GM21619 (cell line): ENCODE measurements at regions not wholly inside any gene's neighbourhood (a gene's known extent, or its start where the extent isn't known, plus 50 kb on each side); places are given as distances from the start of the nearest gene placed in this dataset.

ENCODE experiments used
- ATAC-seq: cut with Tn5 transposase; IDR thresholded peaks from one replicate; pipeline ENCODE4 v1.9.1; 2021; ENCODE audit not compliant: unreplicated experiment

DNA sequence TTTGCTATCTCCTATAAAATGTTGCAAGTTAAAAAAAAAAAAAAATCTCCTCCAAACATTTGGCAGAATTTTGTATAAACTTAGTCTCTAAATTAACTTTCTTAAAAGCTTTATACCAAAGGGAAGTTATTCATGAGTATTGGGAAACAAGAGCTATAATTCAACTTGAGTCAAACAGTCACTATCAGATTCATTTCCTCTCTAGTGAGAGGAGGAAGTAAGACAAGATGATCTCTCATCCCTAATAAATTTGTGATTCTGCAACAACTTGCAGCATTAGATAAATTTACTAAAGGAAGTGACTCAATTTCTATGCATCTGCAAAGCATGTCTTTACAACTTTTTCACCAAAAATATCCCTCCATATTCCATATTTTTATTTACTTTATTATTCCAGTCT is 135.4 kb upstream of the GNPDA2 start:
- ATAC-seq, result no peak

DNA sequence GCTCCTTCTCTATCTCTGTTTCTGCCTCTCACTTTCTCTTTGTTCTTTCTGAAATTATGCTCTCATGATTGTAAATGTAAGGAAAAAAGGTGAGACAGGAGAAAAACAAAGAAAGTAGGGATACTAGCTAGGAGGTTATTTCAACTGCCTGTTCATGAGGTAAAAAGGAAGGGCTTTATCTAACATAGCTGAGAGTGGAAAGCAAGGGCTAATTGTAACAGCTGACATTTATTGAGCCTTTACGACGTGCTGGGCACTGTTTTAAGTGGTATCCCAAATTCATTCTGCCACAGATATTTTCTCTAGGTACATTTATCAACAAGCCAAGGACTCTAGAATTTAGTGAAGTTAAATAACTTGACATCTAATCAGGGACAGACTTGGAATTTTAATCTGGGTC is 133.1 kb upstream of the GNPDA2 start:
- ATAC-seq, result no peak

DNA sequence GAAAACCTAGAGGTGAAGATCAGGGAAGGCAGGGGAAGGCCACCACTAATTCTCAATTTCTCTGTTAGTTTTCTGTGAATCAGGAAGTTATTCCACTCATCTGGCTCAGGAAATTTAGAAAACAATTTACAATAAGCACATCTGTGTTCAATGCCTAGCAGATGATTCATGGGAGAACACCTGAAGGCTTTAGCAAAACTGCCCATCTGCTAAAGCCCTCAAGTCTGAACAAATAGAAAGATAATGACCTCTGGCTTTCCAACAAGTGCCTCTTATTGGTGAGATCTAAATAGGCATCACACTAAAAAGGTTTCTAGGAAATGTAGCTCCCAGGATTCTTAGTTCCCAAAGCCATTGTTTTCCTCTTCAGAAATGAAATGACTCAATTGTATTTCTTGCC is 122.1 kb upstream of the GNPDA2 start:
- ATAC-seq, result no peak

DNA sequence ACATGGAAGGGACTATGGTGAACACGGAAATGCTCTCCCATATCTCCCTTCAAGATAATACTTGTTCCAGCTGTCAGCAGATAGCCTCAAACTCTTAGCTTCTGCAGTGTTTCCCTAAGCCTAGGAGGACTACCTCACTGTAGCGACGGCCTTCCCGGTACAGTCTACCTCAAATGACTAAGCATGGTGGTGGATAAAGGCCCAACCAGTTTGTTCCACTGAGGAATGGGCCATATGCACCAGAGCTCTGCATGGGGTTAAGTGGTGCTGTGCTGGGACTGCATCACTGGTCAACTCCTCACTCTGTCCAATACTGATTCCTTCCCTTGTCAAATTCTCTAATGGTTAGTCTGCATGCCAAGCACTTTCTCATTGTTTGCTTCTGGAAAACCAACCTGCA is 119.6 kb upstream of the GNPDA2 start:
- no peak for ATAC-seq

DNA sequence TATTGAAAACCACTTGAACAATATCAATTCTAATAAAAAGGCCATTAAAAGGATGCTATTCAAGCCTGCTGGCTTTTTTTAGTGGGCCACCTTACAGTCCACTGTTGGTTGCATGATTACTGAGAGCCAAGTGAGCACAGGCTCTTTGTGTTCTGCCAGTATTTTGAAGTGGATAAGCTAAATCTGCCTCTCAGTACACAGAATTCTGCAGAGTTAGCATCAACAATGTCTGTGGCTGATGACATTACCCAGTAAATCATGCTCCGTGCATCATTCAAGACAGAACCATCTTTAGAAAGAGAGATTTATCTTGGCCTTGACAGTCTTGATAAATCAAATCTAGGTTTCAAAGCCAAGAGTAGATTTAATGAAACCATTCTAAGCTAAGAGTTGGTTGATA is 119.0 kb upstream of the GNPDA2 start:
- no peak for ATAC-seq

DNA sequence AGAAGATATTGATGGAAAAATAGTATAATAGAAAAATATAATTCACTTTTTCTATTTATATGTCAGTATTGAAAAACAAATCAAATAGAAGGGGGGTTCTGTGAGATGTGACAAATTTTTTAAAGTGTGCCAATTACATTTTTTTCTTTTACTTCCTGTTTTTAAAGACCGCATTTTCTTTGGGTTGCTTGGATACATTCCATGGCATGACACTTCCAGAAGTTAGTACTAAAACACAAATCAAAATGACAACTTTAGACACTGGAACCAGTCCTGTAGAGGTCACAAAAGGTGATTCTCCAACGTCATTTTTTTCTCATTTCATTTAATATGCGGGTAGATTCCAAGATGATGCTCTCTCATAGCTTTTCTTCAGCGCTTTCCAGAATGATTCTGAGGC is 116.2 kb upstream of the GNPDA2 start:
- ATAC-seq, result no peak

DNA sequence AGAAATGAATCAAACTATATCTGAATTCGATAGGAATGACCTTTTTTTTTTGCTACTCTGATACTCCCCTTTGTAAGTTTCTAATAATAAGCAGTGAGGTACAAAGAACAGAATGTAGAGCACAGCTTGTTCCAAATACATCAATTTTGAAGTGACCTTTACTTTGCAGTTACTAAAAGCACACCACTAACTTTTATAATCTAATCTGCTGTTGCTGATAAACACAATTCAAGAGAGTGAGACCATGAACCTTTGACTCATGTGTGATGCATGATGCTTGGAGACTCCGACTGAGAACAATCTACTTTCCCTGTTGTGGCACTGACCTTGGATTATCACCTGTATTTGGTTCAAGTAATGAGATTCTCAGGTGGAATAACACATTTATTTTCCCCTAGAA is 91.6 kb upstream of the GNPDA2 start:
- ATAC-seq, result no peak

DNA sequence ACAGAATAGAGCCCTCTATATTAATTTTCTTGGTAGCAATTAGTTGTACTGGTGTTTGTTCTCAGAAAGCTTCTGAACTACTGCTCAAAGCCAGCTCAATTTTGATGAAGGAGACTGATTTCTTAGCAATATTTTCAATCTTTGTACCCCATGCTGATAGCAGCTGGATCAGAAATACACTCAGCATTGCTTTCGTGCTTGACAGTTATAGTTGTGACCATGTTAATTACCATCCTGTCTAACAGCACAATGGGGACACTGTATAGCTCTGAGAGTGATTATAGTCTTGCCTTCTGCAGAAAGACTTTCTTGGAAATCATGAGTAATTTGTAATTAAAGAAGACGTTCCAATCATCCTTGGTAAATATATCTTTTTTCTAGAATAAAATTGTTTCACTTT is 79.7 kb upstream of the GNPDA2 start:
- no peak for ATAC-seq

DNA sequence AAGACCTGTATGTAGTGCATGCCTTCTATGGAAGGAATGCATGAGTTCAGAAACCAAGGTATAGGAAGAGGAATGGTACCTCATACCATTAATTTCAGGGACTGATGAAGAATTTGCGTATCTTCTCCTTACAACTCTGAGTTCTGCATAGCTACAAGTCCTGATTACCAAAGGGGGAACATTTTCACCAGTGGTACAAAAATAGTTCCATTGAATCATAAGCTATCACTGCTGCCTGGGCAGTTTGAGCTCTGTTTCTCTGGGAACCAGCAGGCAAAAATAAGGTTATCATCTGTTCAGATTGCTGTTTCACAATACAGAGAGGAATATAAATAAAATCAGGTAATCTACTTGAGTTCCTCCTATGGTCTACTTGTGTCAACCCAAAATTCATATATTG is 77.9 kb upstream of the GNPDA2 start:
- no peak for ATAC-seq

DNA sequence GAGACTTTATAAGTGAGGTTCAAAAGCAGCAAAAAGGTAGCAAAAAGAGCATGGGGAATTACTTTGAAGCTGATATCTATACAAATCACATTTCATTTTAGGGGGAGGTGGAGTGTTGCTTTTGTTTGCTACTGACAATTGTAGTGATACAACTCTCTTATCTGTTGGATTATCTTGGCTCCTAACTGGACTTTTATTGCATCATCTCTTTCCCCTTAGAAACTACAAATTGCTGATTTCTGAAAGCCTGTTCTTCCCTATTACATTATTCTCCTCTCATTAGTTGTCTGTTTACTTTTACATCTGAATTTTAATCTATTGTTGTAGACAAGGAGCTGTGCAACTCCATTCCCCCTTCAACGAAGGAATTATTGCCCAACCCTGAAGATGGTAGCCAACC is 75.0 kb upstream of the GNPDA2 start:
- ATAC-seq, result no peak

DNA sequence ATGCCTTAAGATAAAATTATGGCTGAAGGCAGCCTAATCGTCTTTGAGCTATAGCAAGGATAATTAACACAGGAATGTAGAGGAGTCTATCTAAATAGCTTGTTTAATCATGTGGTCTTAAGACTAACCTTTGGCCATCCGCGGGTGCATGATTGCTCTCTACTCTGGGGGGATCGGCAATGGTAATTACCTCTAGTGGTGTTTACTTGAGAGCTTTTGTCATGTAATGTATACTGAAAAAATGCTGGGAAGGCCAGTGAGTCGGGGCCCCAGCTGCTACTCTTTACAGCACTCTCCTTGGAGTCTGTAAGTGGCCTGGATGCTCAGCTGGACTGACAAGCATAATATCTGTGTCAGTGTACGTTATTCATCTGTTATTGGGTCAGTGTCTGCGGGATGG is 65.5 kb upstream of the GNPDA2 start:
- no peak for ATAC-seq

DNA sequence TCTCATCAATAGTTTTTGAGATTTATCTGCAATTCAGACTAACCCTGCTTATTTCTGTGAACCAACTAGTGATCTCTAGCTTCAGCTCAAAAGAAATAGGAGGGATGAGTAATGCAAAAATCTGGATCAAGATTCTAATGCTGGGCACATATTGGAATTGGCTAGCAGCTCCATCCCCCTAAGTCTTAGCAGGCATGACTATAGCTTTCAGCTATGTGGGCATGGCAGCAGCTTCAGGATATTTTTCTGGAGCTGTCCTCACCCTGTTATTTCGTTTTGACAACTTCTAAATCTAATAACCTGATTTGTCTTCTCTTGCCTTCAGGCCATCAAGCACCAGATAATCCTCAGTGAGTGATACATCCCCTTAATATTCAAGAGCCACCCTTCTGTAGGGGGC is 50.8 kb upstream of the GNPDA2 start:
- ATAC-seq, result no peak
